Stimulated activated naive CD8-positive, alpha-beta T cell treated with anti-CD3 and anti-CD28 coated beads, Interleukin-15, Interleukin-2, amounts not matched to agents 100 U/mL and 50 U/mL, for 24 hours (primary cell): ENCODE measurements at regions not wholly inside any gene's neighbourhood (a gene's known extent, or its start where the extent isn't known, plus 50 kb on each side); places are given as distances from the start of the nearest gene placed in this dataset.
"Not testable (repeated sequence)": the region's sequence is repeated elsewhere in the genome, so short reads cannot be mapped to it uniquely, and the experiment has no call there.

Experiments
- ATAC-seq: fragments of 150-1000 bp; cut with Tn5 transposase; one replicate; pipeline ENCODE4 v1.10.0; 2021
- DNase-seq: peaks from one replicate; pipeline ENCODE4 v3.0.0; 2021

- ATAC-seq: no peak
These were observed 852.8 kb downstream of the XPNPEP1 start for GRCh38 chr10:109070492-109070891.

GRCh38 chr10:109067031-109067430 is 856.3 kb downstream of the XPNPEP1 start:
- ATAC-seq (no peak), DNase-seq (no peak)

More at GRCh38 chr10:109070492-109070891, 852.8 kb downstream of the XPNPEP1 start:
- no peak for DNase-seq

GRCh38 chr10:109065821-109066220 is 857.5 kb downstream of the XPNPEP1 start:
- DNase-seq (no peak), ATAC-seq (no peak)

GRCh38 chr10:109062371-109062770 is 860.9 kb downstream of the XPNPEP1 start:
- ATAC-seq (no peak), DNase-seq (no peak)

GRCh38 chr10:109055243-109055642 is 868.1 kb downstream of the XPNPEP1 start:
- no peak for ATAC-seq
- DNase-seq: no peak

- ATAC-seq (no peak), DNase-seq (no peak)
These were observed 875.5 kb downstream of the XPNPEP1 start for GRCh38 chr10:109047856-109048255.

- not testable (repeated sequence) for ATAC-seq, DNase-seq
These were observed 876.9 kb downstream of the XPNPEP1 start for GRCh38 chr10:109046427-109046826.

- ATAC-seq (no peak), DNase-seq (no peak)
These were observed 882.7 kb downstream of the XPNPEP1 start for GRCh38 chr10:109040622-109041021.

GRCh38 chr10:109037978-109038377 is 885.3 kb downstream of the XPNPEP1 start:
- ATAC-seq: no peak

GRCh38 chr10:109030581-109031210 is 892.6 kb downstream of the XPNPEP1 start:
- ATAC-seq: no peak
- DNase-seq: no peak

More at GRCh38 chr10:109037978-109038377, 885.3 kb downstream of the XPNPEP1 start:
- no peak for DNase-seq

GRCh38 chr10:109029870-109030269 is 893.4 kb downstream of the XPNPEP1 start:
- no peak for DNase-seq
- ATAC-seq: no peak

GRCh38 chr10:109027534-109028185 is 895.7 kb downstream of the XPNPEP1 start:
- DNase-seq (no peak), ATAC-seq (no peak)

GRCh38 chr10:109025172-109025571 is 898.1 kb downstream of the XPNPEP1 start:
- DNase-seq: no peak
- no peak for ATAC-seq

GRCh38 chr10:109022417-109023049 is 900.8 kb downstream of the XPNPEP1 start:
- ATAC-seq (no peak), DNase-seq (no peak)

- ATAC-seq (no peak), DNase-seq (no peak)
These were observed 904.3 kb downstream of the XPNPEP1 start for GRCh38 chr10:109019001-109019424.

GRCh38 chr10:109007514-109007913 is 915.8 kb downstream of the XPNPEP1 start:
- DNase-seq: no peak
- no peak for ATAC-seq

- ATAC-seq (no peak), DNase-seq (no peak)
These were observed 932.9 kb downstream of the XPNPEP1 start for GRCh38 chr10:108990441-108990840.

GRCh38 chr10:108989976-108990375 is 933.3 kb downstream of the XPNPEP1 start:
- DNase-seq: no peak
- ATAC-seq: no peak

GRCh38 chr10:108982159-108982558 is 941.2 kb downstream of the XPNPEP1 start:
- ATAC-seq (no peak), DNase-seq (no peak)

- ATAC-seq: no peak
These were observed 942.4 kb downstream of the XPNPEP1 start for GRCh38 chr10:108980869-108981268.

GRCh38 chr10:108975459-108976058 is 947.8 kb downstream of the XPNPEP1 start:
- DNase-seq: no peak

More at GRCh38 chr10:108980869-108981268, 942.4 kb downstream of the XPNPEP1 start:
- no peak for DNase-seq

GRCh38 chr10:108970016-108970415 is 953.3 kb downstream of the XPNPEP1 start:
- DNase-seq (no peak), ATAC-seq (no peak)

More at GRCh38 chr10:108975459-108976058, 947.8 kb downstream of the XPNPEP1 start:
- ATAC-seq: no peak

GRCh38 chr10:108966411-108966810 is 956.9 kb downstream of the XPNPEP1 start:
- no peak for ATAC-seq

More at GRCh38 chr10:108966411-108966810, 956.9 kb downstream of the XPNPEP1 start:
- no peak for DNase-seq
